ENCODE measurements at regions not wholly inside any gene's neighbourhood (a gene's known extent, or its start where the extent isn't known, plus 50 kb on each side); places are given as distances from the start of the nearest gene placed in this dataset.

DNA sequence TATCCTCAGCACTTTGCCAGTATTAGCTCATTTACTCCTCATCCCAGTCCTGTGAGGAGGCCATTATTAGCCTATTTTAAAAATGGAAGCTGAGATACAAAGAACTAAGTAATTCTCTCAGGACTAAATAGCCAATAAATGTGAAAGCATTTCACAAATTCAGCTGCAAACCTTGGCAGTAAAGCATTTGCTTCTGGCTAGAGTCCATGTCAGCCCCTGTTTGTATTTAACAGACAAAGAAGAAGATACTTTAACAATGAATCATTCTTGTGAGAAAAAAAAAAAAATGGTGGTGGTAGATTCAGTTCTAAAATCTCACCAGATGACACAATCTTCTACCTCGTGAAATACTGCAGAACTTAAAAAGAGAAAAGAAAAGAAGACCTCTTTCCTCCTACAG, 85.0 kb upstream of the CNTN6 start:
- TF ChIP-seq, protein P1, sequence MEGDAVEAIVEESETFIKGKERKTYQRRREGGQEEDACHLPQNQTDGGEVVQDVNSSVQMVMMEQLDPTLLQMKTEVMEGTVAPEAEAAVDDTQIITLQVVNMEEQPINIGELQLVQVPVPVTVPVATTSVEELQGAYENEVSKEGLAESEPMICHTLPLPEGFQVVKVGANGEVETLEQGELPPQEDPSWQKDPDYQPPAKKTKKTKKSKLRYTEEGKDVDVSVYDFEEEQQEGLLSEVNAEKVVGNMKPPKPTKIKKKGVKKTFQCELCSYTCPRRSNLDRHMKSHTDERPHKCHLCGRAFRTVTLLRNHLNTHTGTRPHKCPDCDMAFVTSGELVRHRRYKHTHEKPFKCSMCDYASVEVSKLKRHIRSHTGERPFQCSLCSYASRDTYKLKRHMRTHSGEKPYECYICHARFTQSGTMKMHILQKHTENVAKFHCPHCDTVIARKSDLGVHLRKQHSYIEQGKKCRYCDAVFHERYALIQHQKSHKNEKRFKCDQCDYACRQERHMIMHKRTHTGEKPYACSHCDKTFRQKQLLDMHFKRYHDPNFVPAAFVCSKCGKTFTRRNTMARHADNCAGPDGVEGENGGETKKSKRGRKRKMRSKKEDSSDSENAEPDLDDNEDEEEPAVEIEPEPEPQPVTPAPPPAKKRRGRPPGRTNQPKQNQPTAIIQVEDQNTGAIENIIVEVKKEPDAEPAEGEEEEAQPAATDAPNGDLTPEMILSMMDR (IDR thresholded peaks at IDR 0.05), result no peak
- TF ChIP-seq EP300 (IDR thresholded peaks at IDR 0.05) (no peak), POLR2AphosphoS5 (IDR thresholded peaks at IDR 0.05) (no peak), POLR2A (IDR thresholded peaks at IDR 0.05) (no peak)

All from sigmoid colon (tissue), 4 donors.